NCI-H1436 treated with DMSO at 0.1 percent for 48 hours (cell line): ENCODE measurements at regions not wholly inside any gene's neighbourhood (a gene's known extent, or its start where the extent isn't known, plus 50 kb on each side); places are given as distances from the start of the nearest gene placed in this dataset.

ENCODE experiments used
- DNase-seq: peaks from one replicate; lab custom pipeline; 2025; lab: John Stamatoyannopoulos, UW

DNA sequence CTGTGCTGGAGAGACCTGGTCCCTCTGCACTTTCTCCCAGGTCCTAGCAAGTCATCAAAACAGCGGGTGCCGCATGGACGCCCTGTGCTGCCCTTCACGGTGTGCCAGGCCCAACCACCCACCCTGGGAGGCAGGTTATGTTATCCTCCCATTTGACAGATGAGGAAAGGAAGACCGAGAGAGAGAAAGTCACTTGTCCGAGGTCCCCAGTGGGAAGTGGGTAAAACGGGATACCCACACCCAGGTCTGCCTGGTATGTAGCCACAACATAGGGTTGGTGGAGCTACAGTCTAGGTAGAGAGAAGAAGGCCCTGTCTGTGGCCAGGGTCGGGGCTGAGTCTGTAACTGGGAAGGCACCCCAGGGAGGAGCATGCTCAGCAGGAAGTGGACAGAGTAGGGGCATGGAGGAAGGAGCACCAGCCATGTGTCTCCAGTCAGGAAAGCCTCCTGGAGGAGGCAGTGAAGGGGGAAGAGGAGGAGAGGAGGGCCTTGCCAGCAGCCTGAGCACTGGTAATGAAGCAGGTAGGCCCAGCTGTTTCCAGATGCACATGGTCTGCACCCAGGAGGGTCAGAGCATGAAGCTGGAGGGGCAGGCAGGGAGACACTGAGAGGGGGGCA lies 98.4 kb downstream of the ZFP36L2 start:
- DNase-seq, result no peak

- DNase-seq, result no peak
Measured at GRCh38 chr2:43127208-43127940, 99.0 kb downstream of the ZFP36L2 start.

- no peak for DNase-seq
Measured at GRCh38 chr2:43126817-43127207, 99.6 kb downstream of the ZFP36L2 start.

- DNase-seq, result no peak
Measured at GRCh38 chr2:43125090-43125998, 101.1 kb downstream of the ZFP36L2 start.

DNA sequence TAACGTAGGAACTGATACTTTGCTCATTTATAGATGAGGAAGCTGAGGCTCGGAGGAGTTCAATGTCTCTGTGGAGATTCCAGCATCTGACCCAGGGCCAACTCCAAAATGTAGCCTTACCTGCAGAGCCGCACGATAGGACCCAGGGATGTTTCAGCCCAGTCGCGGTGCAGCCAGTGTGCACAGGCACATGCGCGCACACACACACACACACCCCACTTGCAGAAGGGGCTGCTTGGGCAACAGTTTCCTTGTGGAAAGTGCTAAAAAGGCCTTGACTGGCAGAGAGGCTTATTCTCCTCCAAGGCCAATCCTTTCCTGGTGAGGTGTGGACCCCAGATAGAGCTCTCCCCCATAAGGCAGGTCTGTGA lies 101.7 kb downstream of the ZFP36L2 start:
- DNase-seq, result no peak

DNA sequence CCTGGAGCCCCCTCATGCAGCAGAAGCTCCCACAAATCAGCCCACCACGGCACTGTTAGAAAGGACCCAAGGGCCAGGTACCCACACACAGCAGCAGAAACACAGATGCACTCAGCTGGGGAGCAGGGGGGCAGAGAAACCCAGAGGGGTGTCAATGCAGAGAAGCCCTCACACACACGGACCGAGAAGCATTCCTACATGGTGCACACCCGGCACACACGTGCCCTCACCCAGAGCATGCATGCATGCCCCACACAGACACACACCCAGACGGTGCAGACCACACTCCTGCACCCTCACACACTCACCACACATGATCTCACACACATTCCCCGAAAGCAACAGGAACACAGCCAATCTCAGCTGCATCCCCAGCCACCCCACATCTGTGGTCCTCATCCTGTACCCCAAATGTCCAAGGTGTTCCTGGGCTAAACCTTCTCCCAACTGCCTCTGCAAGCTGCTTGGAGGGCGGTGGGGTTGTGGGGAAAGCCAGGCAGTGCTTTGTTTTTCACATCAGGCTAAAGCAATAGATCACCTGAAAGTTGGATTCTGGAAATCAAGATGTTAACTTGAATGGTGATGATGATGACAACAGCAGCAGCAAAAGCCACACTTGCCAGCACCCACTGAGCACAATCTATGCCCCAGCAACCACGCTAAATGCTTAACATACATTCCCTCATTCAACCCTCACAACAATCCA lies 102.3 kb downstream of the ZFP36L2 start:
- no peak for DNase-seq

GRCh38 chr2:43123486-43123885 lies 102.9 kb downstream of the ZFP36L2 start:
- no peak for DNase-seq

- DNase-seq, result no peak
Measured at GRCh38 chr2:43123028-43123427, 103.4 kb downstream of the ZFP36L2 start.

- no peak for DNase-seq
Measured at GRCh38 chr2:43121580-43122314, 104.7 kb downstream of the ZFP36L2 start.

GRCh38 chr2:43119303-43119702 lies 107.1 kb downstream of the ZFP36L2 start:
- no peak for DNase-seq

GRCh38 chr2:43117521-43118143 lies 108.8 kb downstream of the ZFP36L2 start:
- DNase-seq, result no peak

- DNase-seq, result no peak
Measured at GRCh38 chr2:43116988-43117387, 109.4 kb downstream of the ZFP36L2 start.

DNA sequence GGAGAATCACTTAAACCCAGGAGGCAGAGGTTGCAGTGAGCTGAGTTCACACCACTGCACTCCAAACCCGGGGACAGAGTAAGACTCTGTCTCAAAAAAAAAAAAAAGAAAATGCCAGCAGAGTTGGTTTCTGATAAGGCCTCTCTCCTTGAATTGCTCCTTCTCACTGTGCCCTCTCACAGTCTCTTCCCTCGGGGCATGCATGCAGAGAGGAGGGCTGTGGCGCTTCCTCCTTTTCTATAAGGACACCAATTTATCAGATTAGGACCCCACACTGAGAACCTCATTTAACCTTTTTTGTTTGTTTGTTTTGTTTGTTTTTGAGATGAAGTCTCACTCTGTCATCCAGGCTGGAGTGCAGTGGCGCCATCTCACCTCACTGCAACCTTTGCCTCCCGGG lies 110.5 kb downstream of the ZFP36L2 start:
- no peak for DNase-seq

DNA sequence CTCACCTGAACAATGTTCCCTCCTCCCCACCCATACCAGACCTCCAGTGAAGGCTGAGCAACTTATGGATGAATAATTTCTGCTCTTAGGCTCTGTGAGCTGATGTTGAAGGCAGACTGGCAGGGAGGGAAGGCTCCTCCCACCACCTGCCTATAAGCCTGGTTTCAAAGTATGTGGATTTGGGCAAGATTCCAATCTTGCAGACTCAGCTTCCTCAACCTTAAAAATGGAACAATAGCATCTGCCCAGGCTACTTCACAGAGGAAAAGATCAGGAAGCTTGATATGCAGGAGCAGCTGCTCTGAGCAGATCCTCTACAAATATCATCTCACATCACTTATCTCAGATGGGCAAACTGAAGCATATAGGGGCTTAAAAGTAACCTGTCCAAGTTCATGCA lies 112.2 kb downstream of the ZFP36L2 start:
- DNase-seq, result no peak

- DNase-seq, result no peak
Measured at GRCh38 chr2:43111788-43112554, 114.4 kb downstream of the ZFP36L2 start.

- DNase-seq, result no peak
Measured at GRCh38 chr2:43110442-43110871, 115.9 kb downstream of the ZFP36L2 start.

- no peak for DNase-seq
Measured at GRCh38 chr2:43109261-43109743, 117.1 kb downstream of the ZFP36L2 start.

DNA sequence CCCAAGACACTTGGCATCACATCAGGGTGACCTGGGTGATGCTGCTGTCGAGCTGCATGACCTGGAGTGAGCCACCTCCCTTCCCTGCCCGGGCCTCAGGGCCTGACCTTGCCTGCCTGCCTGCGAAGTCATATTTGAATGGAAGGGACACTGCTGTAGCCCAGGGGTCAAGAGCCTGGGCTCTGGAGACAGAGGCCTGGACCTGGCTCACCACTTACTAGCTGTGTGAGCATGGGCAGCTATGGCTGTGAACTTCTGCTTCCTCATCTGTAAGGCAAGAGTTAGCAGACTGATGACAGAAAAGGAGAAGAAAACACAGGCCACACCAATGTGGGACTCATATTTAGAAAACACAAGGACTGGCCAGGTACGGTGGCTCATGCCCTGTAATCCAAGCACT lies 118.7 kb downstream of the ZFP36L2 start:
- no peak for DNase-seq

DNA sequence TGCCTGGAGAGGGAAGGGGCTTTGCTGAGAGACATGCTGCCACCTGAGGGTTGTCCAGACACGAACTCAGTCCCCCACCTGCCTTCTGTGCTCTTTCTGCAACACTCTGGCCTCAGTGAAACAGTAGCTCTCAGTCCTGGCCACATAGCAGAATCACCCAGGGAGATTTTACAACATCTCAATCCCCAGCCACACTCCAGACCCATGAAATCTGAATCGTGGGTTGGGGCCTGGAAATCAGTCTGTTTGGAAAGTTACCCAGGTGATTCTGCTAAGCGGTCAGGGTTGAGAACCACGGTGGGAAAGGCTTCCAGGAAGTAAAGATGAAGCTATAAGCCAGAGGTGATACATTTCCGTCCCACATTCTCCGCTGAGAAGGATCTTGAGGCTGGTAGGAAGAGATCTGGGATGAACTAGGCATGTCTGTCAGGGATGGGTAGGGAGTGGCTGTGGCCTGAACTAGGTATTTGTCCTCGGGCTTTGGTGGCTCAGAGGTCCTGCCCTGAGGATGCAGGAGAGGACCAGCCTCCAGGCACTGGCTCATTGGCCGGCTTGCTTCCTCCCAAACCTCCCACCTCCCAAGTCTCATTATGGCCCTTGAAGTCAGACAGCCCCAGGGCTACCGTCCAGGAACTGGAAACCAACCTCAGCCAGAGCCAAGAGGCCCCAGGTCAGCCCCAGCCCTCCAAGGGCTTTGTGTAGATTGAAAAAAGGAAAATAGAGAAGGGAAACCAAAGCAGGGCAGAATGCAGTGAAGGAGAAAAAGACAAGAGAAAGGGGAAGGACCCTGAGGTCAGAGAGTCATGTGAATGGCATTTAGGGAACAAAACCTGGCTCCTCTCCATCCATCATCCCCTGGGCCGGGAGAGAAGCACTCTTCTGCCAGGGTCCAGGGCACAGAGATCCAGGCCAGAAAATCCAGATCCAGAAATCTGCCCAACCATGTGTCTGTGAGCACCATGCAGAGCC lies 119.6 kb downstream of the ZFP36L2 start:
- DNase-seq, result no peak
